ENCODE measurements at regions not wholly inside any gene's neighbourhood (a gene's known extent, or its start where the extent isn't known, plus 50 kb on each side); places are given as distances from the start of the nearest gene placed in this dataset.

GRCh38 chr7:138349841-138350700, 110.0 kb upstream of the TRIM24 start:
- TF ChIP-seq CTCF (IDR thresholded peaks at IDR 0.05; ENCODE audit: poor library complexity, severe bottlenecking), result no peak
- Histone ChIP-seq H3K4me1 (ENCODE audit: insufficient read depth, poor library complexity, severe bottlenecking) (no peaks in the 10 kb centered on the region), H3K4me3 (ENCODE audit: severe bottlenecking) (no peak overlapping the region), H3K36me3 (ENCODE audit: low read depth) (no peaks in the 10 kb centered on the region), H3K27ac (ENCODE audit: poor library complexity, severe bottlenecking) (no peak overlapping the region), H3K27me3 (ENCODE audit: insufficient read depth, poor library complexity, severe bottlenecking) (no peaks in the 10 kb centered on the region), H3K9me3 (ENCODE audit: severe bottlenecking) (no peaks in the 10 kb centered on the region)
- ATAC-seq (ENCODE audit: low read depth) (no peak), DNase-seq (ENCODE audit: low spot score) (no peak)

DNA sequence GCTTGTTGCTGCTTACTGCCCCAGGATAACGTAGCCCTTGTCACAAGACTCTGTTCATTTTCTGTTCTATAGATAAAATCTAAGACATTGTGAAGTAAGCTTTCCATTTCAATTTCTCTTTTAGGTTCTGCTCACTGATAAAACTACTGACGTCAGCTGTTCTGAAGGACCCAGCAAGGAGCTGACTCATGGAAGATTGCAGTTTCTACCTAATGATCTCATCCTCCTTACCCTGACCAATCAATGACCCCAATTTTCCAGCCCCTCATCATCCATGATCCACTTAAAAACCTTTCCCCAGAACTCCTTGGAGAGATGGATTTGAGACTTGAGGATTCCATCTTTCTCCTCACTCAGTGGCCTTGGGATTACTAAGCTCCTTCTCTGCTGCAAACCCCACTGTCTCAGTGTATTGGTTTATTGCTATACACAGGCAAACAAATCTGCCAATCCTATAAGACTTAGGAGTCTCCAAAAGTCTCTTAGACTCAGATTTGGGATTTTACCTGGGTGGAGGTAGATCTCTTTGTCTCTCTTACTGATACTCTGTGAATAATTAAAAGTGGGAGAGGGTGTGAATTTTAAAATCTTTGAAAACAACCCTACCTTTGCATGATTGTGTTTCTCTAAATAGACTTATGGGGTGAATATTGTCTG, 109.2 kb upstream of the TRIM24 start:
- no peaks in the 10 kb centered on the region for H3K27me3 ChIP-seq (ENCODE audit: insufficient read depth, poor library complexity, severe bottlenecking)
- no peaks in the 10 kb centered on the region for H3K36me3 ChIP-seq (ENCODE audit: low read depth)
- no peak overlapping the region for H3K27ac ChIP-seq (ENCODE audit: poor library complexity, severe bottlenecking)
- no peaks in the 10 kb centered on the region for H3K4me1 ChIP-seq (ENCODE audit: insufficient read depth, poor library complexity, severe bottlenecking)
- ATAC-seq (ENCODE audit: low read depth) (no peak), DNase-seq (ENCODE audit: low spot score) (no peak)
- H3K9me3 ChIP-seq (ENCODE audit: severe bottlenecking), result no peaks in the 10 kb centered on the region
- no peak for TF ChIP-seq CTCF (IDR thresholded peaks at IDR 0.05; ENCODE audit: poor library complexity, severe bottlenecking)
- no peak overlapping the region for H3K4me3 ChIP-seq (ENCODE audit: severe bottlenecking)

DNA sequence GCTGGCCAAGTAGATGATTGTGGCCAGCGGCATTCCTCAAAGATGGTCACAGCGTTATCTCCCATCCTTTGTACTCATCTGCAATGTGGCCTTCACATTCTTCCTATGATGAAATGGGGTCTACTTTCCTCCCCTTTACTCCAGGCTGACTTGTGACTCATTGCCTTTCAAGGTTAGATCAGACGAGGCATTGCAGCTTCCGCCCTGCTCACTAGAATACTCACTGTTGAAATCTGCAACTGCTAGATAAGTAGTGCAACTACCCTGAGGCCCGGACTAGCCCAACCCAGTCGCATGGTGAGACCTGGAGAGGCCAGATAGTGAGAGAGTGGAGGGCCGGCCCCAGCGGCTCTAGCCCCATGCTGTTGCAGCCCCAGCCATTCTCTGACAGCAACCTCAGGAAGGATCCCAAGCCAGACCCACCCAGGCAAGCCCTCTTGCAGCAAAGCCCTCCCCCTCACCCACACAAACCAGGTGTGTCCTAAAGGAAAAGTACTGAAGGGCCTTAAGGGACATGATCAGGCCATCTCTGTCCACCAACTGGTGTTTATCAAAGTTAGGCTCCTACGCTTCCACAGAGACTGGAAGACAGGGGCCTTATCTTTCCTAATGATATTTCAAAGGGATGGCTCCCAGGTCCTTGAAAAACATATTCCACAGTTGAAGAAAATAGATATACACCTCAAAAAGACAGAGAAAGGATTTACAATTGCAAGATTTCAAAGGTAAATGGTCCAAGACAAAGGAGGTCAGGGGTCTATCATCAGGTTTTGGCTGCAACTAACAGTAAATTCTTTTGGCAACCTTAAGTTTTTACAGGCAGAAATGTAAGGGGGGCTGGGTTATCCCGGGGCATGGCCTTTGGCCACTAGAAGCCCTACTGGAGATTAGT, 107.2 kb upstream of the TRIM24 start:
- TF ChIP-seq CTCF (IDR thresholded peaks at IDR 0.05; ENCODE audit: poor library complexity, severe bottlenecking), result no peak
- H3K27ac ChIP-seq (ENCODE audit: poor library complexity, severe bottlenecking), result no peak overlapping the region
- H3K9me3 ChIP-seq (ENCODE audit: severe bottlenecking), result no peaks in the 10 kb centered on the region
- ATAC-seq (ENCODE audit: low read depth) (no peak), DNase-seq (ENCODE audit: low spot score) (no peak)
- no peaks in the 10 kb centered on the region for H3K27me3 ChIP-seq (ENCODE audit: insufficient read depth, poor library complexity, severe bottlenecking)
- H3K4me1 ChIP-seq (ENCODE audit: insufficient read depth, poor library complexity, severe bottlenecking), result no peaks in the 10 kb centered on the region
- no peaks in the 10 kb centered on the region for H3K36me3 ChIP-seq (ENCODE audit: low read depth)
- no peak overlapping the region for H3K4me3 ChIP-seq (ENCODE audit: severe bottlenecking)

- no peak overlapping the region for H3K27ac ChIP-seq (ENCODE audit: poor library complexity, severe bottlenecking)
- no peak for TF ChIP-seq CTCF (IDR thresholded peaks at IDR 0.05; ENCODE audit: poor library complexity, severe bottlenecking)
- H3K4me1 ChIP-seq (ENCODE audit: insufficient read depth, poor library complexity, severe bottlenecking), result no peaks in the 10 kb centered on the region
- H3K36me3 ChIP-seq (ENCODE audit: low read depth), result no peaks in the 10 kb centered on the region
- H3K9me3 ChIP-seq (ENCODE audit: severe bottlenecking), result no peaks in the 10 kb centered on the region
- no peak for ATAC-seq (ENCODE audit: low read depth)
- no peak for DNase-seq (ENCODE audit: low spot score)
- no peaks in the 10 kb centered on the region for H3K27me3 ChIP-seq (ENCODE audit: insufficient read depth, poor library complexity, severe bottlenecking)
- no peak overlapping the region for H3K4me3 ChIP-seq (ENCODE audit: severe bottlenecking)
Observed at GRCh38 chr7:138354066-138354465, 106.0 kb upstream of the TRIM24 start.
